ENCODE measurements at regions not wholly inside any gene's neighbourhood (a gene's known extent, or its start where the extent isn't known, plus 50 kb on each side); places are given as distances from the start of the nearest gene placed in this dataset.

- Histone ChIP-seq H3K9ac (ENCODE audit: insufficient read depth, low read depth, low read length) (no peak overlapping the region), H3K36me3 (replicated peaks in 1 of 2; ENCODE audit: control insufficient read depth in 1 of 2, insufficient read depth in 2 of 2, low read length in 2 of 2) (no peaks in the 10 kb centered on the region), H2AFZ (ENCODE audit: low read length) (no peak overlapping the region), H3K4me2 (ENCODE audit: low read depth, low read length) (no peak overlapping the region), H3K79me2 (ENCODE audit: insufficient read depth, low read length) (no peaks in the 10 kb centered on the region), H3K4me1 (ENCODE audit: insufficient read depth, low read length) (no peaks in the 10 kb centered on the region), H4K20me1 (ENCODE audit: insufficient read depth, low read length) (no peaks in the 10 kb centered on the region), H3K9me3 (ENCODE audit: low read length) (no peaks in the 10 kb centered on the region), H3K27ac (ENCODE audit: extremely low read length, insufficient read depth, low read length) (no peak overlapping the region), H3K27me3 (ENCODE audit: control insufficient read depth in 1 of 2, insufficient read depth in 2 of 2, low read length in 2 of 2) (peaks cover 2 to 14% of the 10 kb centered on the region in 2 experiments; a peak in 2 of 5 replicates), H3K4me3 (replicated peaks in 1 of 3; ENCODE audit: insufficient read depth in 1 of 3, low read depth in 2 of 3, low read length in 3 of 3) (no peak overlapping the region)
- ChIA-PET CTCF (ENCODE audit: low intra/inter-chr PET ratio, low total read pairs) (no interaction called here), POLR2A (no interaction called here)
- BruUV-seq (replicated peaks), result no TSS peak
- in situ Hi-C loops (cut with HindIII; ENCODE audit: extremely low pct_ligation_motif_present, low pct_unique_long_range_greater_than_20kb), result no loop called here
- intact Hi-C loops (cut with micrococcal nuclease; ENCODE audit: unreplicated experiment), result no loop called here
- FAIRE-seq, result no peak
- no peak for DNase-seq (ENCODE audit: low spot score)
- no peak for ATAC-seq
- WGBS (ENCODE audit: low lambda C conversion rate), result 10% methylated on average over 5 of the region's 5 CpGs
- TF ChIP-seq CHD2 (IDR thresholded peaks at IDR 0.05; ENCODE audit: low read depth, low read length), result no peak
- TF ChIP-seq ZFP36 (IDR thresholded peaks at IDR 0.05; ENCODE audit: borderline replicate concordance, low read depth, low read length, partially characterized antibody), result no peak
- no peak for TF ChIP-seq POLR2A (IDR thresholded peaks at IDR 0.05; ENCODE audit: insufficient read depth in 1 of 2, low read depth in 2 of 2, low read length in 2 of 2)
These were observed 58.7 kb upstream of the ZNF423 start for GRCh38 chr16:49914657-49915056.

- no peak overlapping the region for H3K9ac ChIP-seq (ENCODE audit: insufficient read depth, low read depth, low read length)
- intact Hi-C loops (cut with micrococcal nuclease; ENCODE audit: unreplicated experiment), result no loop called here
- FAIRE-seq (no peak), DNase-seq (ENCODE audit: low spot score) (no peak), ATAC-seq (peak; percentile 21; the same call in 1 of the 3 replicates)
- ChIA-PET CTCF (ENCODE audit: low intra/inter-chr PET ratio, low total read pairs) (no interaction called here), POLR2A (no interaction called here)
- no peaks in the 10 kb centered on the region for H3K4me1 ChIP-seq (ENCODE audit: insufficient read depth, low read length)
- no peak overlapping the region for H3K4me3 ChIP-seq (replicated peaks in 1 of 3; ENCODE audit: insufficient read depth in 1 of 3, low read depth in 2 of 3, low read length in 3 of 3)
- H3K79me2 ChIP-seq (ENCODE audit: insufficient read depth, low read length), result no peaks in the 10 kb centered on the region
- H3K36me3 ChIP-seq (replicated peaks in 1 of 2; ENCODE audit: control insufficient read depth in 1 of 2, insufficient read depth in 2 of 2, low read length in 2 of 2), result no peaks in the 10 kb centered on the region
- no peaks in the 10 kb centered on the region for H4K20me1 ChIP-seq (ENCODE audit: insufficient read depth, low read length)
- no peak overlapping the region for H3K4me2 ChIP-seq (ENCODE audit: low read depth, low read length)
- TF ChIP-seq ZNF382 (CRISPR knock-in tag; IDR thresholded peaks at IDR 0.05; ENCODE audit: borderline replicate concordance), result no peak
- TF ChIP-seq TRIM24 (CRISPR knock-in tag; IDR thresholded peaks at IDR 0.05), result no peak
- peak; percentile 54 for TF ChIP-seq NFYC (CRISPR knock-in tag; IDR thresholded peaks at IDR 0.05)
- no peak for TF ChIP-seq ZBTB43 (CRISPR knock-in tag; conservative IDR thresholded peaks at IDR 0.05)
- no peak for TF ChIP-seq ETV6 (CRISPR knock-in tag; conservative IDR thresholded peaks at IDR 0.05)
- no peak for TF ChIP-seq KDM5A (IDR thresholded peaks at IDR 0.05; ENCODE audit: borderline replicate concordance, low read length)
- TF ChIP-seq GLI4 (CRISPR knock-in tag; IDR thresholded peaks at IDR 0.05; ENCODE audit: borderline replicate concordance), result no peak
- no peak for TF ChIP-seq RAD51 (IDR thresholded peaks at IDR 0.05; ENCODE audit: borderline replicate concordance)
- no peak for TF ChIP-seq MBNL3 (CRISPR knock-in tag; conservative IDR thresholded peaks at IDR 0.05)
- TF ChIP-seq IKZF1 (IDR thresholded peaks at IDR 0.05), result no peak
- TF ChIP-seq FOXP1 (IDR thresholded peaks at IDR 0.05), result no peak
- TF ChIP-seq FOXP1 (CRISPR knock-in tag; IDR thresholded peaks at IDR 0.05), result no peak
- TF ChIP-seq JUNB (CRISPR knock-in tag; IDR thresholded peaks at IDR 0.05; ENCODE audit: borderline replicate concordance), result no peak
- no peak for TF ChIP-seq ETV5 (CRISPR knock-in tag; IDR thresholded peaks at IDR 0.05; ENCODE audit: borderline replicate concordance)
- peak; percentile 28; the same call in 1 of the 2 replicates for TF ChIP-seq CTCF (CRISPR knock-in tag; IDR thresholded peaks at IDR 0.05)
- TF ChIP-seq NKX3-1 (CRISPR knock-in tag; IDR thresholded peaks at IDR 0.05), result no peak
- no peak for TF ChIP-seq SIN3A (IDR thresholded peaks at IDR 0.05; ENCODE audit: borderline replicate concordance, low read depth, low read length)
- in situ Hi-C loops (cut with HindIII; ENCODE audit: extremely low pct_ligation_motif_present, low pct_unique_long_range_greater_than_20kb), result no loop called here
- H3K27me3 ChIP-seq (ENCODE audit: control insufficient read depth in 1 of 2, insufficient read depth in 2 of 2, low read length in 2 of 2), result peaks cover 1 to 11% of the 10 kb centered on the region in 2 experiments; a peak in 4 of 5 replicates
- H2AFZ ChIP-seq (ENCODE audit: low read length), result no peak overlapping the region
- 55% methylated on average over 8 of the region's 8 CpGs for WGBS (ENCODE audit: low lambda C conversion rate)
- no TSS peak for BruUV-seq (replicated peaks)
- H3K27ac ChIP-seq (ENCODE audit: extremely low read length, insufficient read depth, low read length), result no peak overlapping the region
- no peaks in the 10 kb centered on the region for H3K9me3 ChIP-seq (ENCODE audit: low read length)
These were observed 62.3 kb upstream of the ZNF423 start for GRCh38 chr16:49918257-49918656.
